Hepatocyte (in vitro differentiated cells): ENCODE measurements at regions not wholly inside any gene's neighbourhood (a gene's known extent, or its start where the extent isn't known, plus 50 kb on each side); places are given as distances from the start of the nearest gene placed in this dataset.

ENCODE experiments used
- DNase-seq: peaks from one replicate; pipeline ENCODE4 v3.0.0-alpha.2; 2016; ENCODE audit warnings: low spot score
- H2AFZ ChIP-seq: fragments of 200-600 bp; sonication (generic); 2 replicates; pipeline ENCODE4 v1.6.0; 2016; ENCODE audit warnings: antibody characterized with exemption, mild to moderate bottlenecking
- H3K27ac ChIP-seq: fragments of 200-600 bp; sonication (generic); 2 replicates; pipeline ENCODE4 v1.5.1; 2016; ENCODE audit warnings: mild to moderate bottlenecking
- H3K27me3 ChIP-seq: fragments of 200-600 bp; sonication (generic); 2 replicates; pipeline ENCODE4 v1.6.1; 2016
- H3K36me3 ChIP-seq: fragments of 200-600 bp; sonication (generic); replicated peaks from 2 replicates; pipeline ENCODE4 v1.5.1; 2016; ENCODE audit warnings: low read depth; ENCODE audit not compliant: insufficient read depth
- H3K4me1 ChIP-seq: fragments of 200-600 bp; sonication (generic); 2 replicates; pipeline ENCODE4 v1.5.1; 2016; ENCODE audit warnings: mild to moderate bottlenecking, moderate library complexity; ENCODE audit not compliant: insufficient read depth
- H3K4me2 ChIP-seq: fragments of 200-600 bp; sonication (generic); 2 replicates; pipeline ENCODE4 v1.6.0; 2016
- H3K4me3 ChIP-seq: fragments of 200-600 bp; sonication (generic); 2 replicates; pipeline ENCODE4 v1.5.1; 2016; ENCODE audit warnings: mild to moderate bottlenecking
- H3K79me2 ChIP-seq: fragments of 200-600 bp; sonication (generic); 2 replicates; pipeline ENCODE4 v1.6.0; 2017; ENCODE audit warnings: mild to moderate bottlenecking
- H3K9me2 ChIP-seq: fragments of 200-600 bp; sonication (generic); replicated peaks from 2 replicates; pipeline ENCODE4 v1.6.0; 2017; ENCODE audit warnings: mild to moderate bottlenecking; ENCODE audit not compliant: insufficient read depth
- H3K9me3 ChIP-seq: fragments of 200-600 bp; sonication (generic); 2 replicates; pipeline ENCODE4 v1.5.1; 2016; ENCODE audit warnings: low read depth, mild to moderate bottlenecking
- H4K20me1 ChIP-seq: fragments of 200-600 bp; sonication (generic); 2 replicates; pipeline ENCODE4 v1.6.0; 2016; ENCODE audit warnings: mild to moderate bottlenecking; ENCODE audit not compliant: insufficient read depth, poor library complexity, severe bottlenecking
- EZH2 ChIP-seq: fragments of 200-600 bp; sonication (generic); IDR thresholded peaks from 2 replicates; pipeline ENCODE4 v1.6.1; 2016; ENCODE audit warnings: antibody characterized with exemption, mild to moderate bottlenecking, borderline replicate concordance
- EZH2phosphoT487 ChIP-seq: fragments of 200-600 bp; sonication (generic); IDR thresholded peaks from one replicate; pipeline ENCODE4 v1.6.1; 2018; ENCODE audit warnings: antibody characterized with exemption, mild to moderate bottlenecking, low read depth, moderate library complexity; ENCODE audit not compliant: unreplicated experiment, severe bottlenecking
- WGBS: methylation state at CpG from one replicate; pipeline ENCODE4 v1.1.6; 2016; ENCODE audit warnings: low lambda C conversion rate; ENCODE audit errors: missing lambda C conversion rate; 5-methylcytosine and 5-hydroxymethylcytosine counted together
- TF ChIP-seq, protein P1 (sequence below): fragments of 200-600 bp; sonication (generic); IDR thresholded peaks from 2 replicates; pipeline ENCODE4 v1.5.1; 2016; ENCODE audit warnings: antibody characterized with exemption, mild to moderate bottlenecking; ENCODE audit not compliant: poor library complexity

GRCh38 chr3:177680472-177680821 is 483.2 kb upstream of the TBL1XR1 start:
- Histone ChIP-seq H3K9me3 (no peaks in the 10 kb centered on the region), H3K4me1 (peaks cover 6% of the 10 kb centered on the region), H3K27me3 (no peaks in the 10 kb centered on the region), H2AFZ (no peak overlapping the region), H3K4me2 (no peak overlapping the region), H3K79me2 (no peaks in the 10 kb centered on the region), H3K9me2 (no peaks in the 10 kb centered on the region), H3K27ac (no peak overlapping the region), H3K36me3 (no peaks in the 10 kb centered on the region), H3K4me3 (no peak overlapping the region), H4K20me1 (no peaks in the 10 kb centered on the region)
- no peak for DNase-seq
- WGBS, result 97% methylated on average over 1 of the region's 1 CpG
- TF ChIP-seq EZH2phosphoT487, result no peak
- TF ChIP-seq, protein P1, sequence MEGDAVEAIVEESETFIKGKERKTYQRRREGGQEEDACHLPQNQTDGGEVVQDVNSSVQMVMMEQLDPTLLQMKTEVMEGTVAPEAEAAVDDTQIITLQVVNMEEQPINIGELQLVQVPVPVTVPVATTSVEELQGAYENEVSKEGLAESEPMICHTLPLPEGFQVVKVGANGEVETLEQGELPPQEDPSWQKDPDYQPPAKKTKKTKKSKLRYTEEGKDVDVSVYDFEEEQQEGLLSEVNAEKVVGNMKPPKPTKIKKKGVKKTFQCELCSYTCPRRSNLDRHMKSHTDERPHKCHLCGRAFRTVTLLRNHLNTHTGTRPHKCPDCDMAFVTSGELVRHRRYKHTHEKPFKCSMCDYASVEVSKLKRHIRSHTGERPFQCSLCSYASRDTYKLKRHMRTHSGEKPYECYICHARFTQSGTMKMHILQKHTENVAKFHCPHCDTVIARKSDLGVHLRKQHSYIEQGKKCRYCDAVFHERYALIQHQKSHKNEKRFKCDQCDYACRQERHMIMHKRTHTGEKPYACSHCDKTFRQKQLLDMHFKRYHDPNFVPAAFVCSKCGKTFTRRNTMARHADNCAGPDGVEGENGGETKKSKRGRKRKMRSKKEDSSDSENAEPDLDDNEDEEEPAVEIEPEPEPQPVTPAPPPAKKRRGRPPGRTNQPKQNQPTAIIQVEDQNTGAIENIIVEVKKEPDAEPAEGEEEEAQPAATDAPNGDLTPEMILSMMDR, result no peak
- no peak for TF ChIP-seq EZH2

DNA sequence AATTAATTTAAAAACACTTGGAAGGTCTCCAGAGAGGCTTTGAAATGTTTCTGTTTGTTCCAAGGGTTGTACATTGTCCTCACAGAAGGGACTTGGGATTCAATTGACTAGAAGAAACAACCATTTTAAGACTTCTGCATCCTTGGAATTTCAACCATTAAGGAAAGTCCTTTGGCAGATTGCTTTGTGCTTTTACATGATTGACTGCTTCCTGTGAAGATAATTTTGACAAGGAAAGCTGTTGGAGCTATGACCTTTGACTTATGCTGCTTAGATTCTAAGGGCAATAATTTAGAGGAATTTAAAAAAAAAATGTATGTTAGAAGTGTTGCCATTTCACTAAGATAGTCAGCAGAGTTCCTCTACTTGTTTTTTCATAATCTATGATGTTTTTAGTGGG is 483.9 kb upstream of the TBL1XR1 start:
- Histone ChIP-seq H3K79me2 (no peaks in the 10 kb centered on the region), H4K20me1 (no peaks in the 10 kb centered on the region), H3K4me3 (no peak overlapping the region), H3K4me1 (peaks cover 5% of the 10 kb centered on the region), H3K27ac (no peak overlapping the region), H3K9me3 (no peaks in the 10 kb centered on the region), H3K27me3 (no peaks in the 10 kb centered on the region), H3K36me3 (no peaks in the 10 kb centered on the region), H2AFZ (no peak overlapping the region), H3K4me2 (no peak overlapping the region), H3K9me2 (no peaks in the 10 kb centered on the region)
- no peak for DNase-seq
- TF ChIP-seq EZH2, result no peak
- TF ChIP-seq, protein P1, result no peak
- TF ChIP-seq EZH2phosphoT487, result no peak

DNA sequence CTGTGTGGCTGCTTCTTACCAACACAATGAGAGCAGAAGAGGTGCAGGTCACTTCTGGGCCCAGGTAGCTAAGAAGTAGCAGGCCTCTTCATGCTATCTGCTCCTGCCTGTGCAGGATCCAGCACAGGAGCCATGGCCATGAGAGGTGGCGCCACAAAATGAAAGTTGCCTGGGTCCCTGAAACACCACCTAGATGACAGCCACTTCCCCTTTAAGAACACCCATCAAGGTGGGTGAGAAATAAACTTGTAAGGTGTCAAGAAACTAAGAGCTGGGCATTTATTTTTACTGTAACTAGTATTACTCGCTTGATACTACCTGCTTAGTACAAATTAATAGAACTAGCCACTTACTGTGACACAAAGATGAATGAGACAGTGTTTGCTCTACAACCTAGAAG is 484.6 kb upstream of the TBL1XR1 start:
- H3K27ac ChIP-seq, result no peak overlapping the region
- no peaks in the 10 kb centered on the region for H3K4me1 ChIP-seq

More for the DNA sequence above, 484.6 kb upstream of the TBL1XR1 start:
- no peaks in the 10 kb centered on the region for H3K9me3 ChIP-seq
- H3K9me2 ChIP-seq, result no peaks in the 10 kb centered on the region
- H3K36me3 ChIP-seq, result no peaks in the 10 kb centered on the region
- no peak for TF ChIP-seq EZH2
- no peak for TF ChIP-seq EZH2phosphoT487
- TF ChIP-seq, protein P1, result no peak
- no peaks in the 10 kb centered on the region for H3K27me3 ChIP-seq
- DNase-seq, result no peak
- H4K20me1 ChIP-seq, result no peaks in the 10 kb centered on the region
- H3K79me2 ChIP-seq, result no peaks in the 10 kb centered on the region
- no peak overlapping the region for H3K4me2 ChIP-seq
- H3K4me3 ChIP-seq, result no peak overlapping the region
- H2AFZ ChIP-seq, result no peak overlapping the region
- 82% methylated on average over 2 of the region's 2 CpGs for WGBS
